ENCODE measurements at regions not wholly inside any gene's neighbourhood (a gene's known extent, or its start where the extent isn't known, plus 50 kb on each side); places are given as distances from the start of the nearest gene placed in this dataset.

DNA sequence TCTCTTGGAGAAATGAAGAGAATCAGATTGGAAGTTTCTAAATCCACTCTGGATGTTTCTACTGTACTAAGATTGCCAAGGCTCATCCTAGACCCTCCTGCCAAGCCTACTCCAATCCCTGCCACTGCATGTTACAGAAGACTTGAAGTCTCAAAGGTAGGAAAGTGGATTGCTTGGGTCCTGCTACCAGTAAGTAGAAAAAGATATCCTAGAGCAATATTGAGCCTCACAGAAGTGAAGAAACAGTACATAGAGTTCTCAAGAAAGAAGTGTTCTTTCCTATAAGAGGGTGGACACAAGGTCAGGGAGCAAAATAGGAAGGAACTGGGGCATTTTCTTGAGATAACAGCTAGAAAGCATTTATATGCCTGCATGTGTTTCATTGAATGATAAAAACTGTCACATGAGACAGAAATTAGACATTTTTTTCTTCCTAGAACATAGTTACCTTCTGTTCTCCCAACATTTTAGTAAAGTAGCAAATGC, 232.9 kb downstream of the RBM43 start:
- in situ Hi-C loops (cut with MboI; ENCODE audit: low sequenced_read_pairs), result no loop called here
- Histone ChIP-seq H3K27me3 (ENCODE audit: low read depth) (0 out of 2 replicates have a peak, but pooled peaks cover 3% of the 10 kb centered on the region), H3K9me3 (no peaks in the 10 kb centered on the region), H3K4me1 (no peaks in the 10 kb centered on the region), H3K36me3 (replicated peaks) (no peaks in the 10 kb centered on the region), H3K4me3 (no peak overlapping the region)
- DNase-seq (ENCODE audit: low spot score in 2 of 2), result no peak

- no peaks in the 10 kb centered on the region for H3K9me3 ChIP-seq
- H3K4me1 ChIP-seq, result no peaks in the 10 kb centered on the region
- H3K36me3 ChIP-seq (replicated peaks), result no peaks in the 10 kb centered on the region
- no peak for DNase-seq (ENCODE audit: low spot score in 2 of 2)
- in situ Hi-C loops (cut with MboI; ENCODE audit: low sequenced_read_pairs), result no loop called here
- no peak overlapping the region for H3K4me3 ChIP-seq
- H3K27me3 ChIP-seq (ENCODE audit: low read depth), result 0 out of 2 replicates have a peak, but pooled peaks cover 3% of the 10 kb centered on the region
Measured at GRCh38 chr2:151027151-151027550, 234.5 kb downstream of the RBM43 start.

DNA sequence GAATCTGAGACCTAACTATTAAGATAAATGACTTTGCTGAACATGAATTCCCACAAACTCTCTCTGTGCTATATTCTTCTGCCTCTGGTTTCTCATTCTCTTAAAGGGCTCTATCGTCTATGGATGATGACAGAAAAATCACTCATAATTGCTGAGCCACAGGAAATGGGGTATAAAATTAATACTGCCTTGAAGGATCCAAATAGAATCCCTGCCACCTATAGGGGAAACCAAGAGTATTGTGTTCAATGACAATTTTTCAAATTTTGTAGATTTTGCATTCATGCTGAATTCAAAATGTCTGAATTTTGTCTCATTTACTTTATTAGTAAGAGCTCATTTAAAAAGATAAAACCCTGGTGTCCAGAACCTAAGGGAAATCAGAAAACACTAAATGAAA, 235.8 kb downstream of the RBM43 start:
- H3K36me3 ChIP-seq (replicated peaks), result no peaks in the 10 kb centered on the region
- in situ Hi-C loops (cut with MboI; ENCODE audit: low sequenced_read_pairs), result no loop called here
- no peak for DNase-seq (ENCODE audit: low spot score in 2 of 2)

GRCh38 chr2:151024696-151025251, 236.9 kb downstream of the RBM43 start:
- Histone ChIP-seq H3K4me1 (no peaks in the 10 kb centered on the region), H3K27me3 (ENCODE audit: low read depth) (no peaks in the 10 kb centered on the region), H3K36me3 (replicated peaks) (no peaks in the 10 kb centered on the region), H3K4me3 (no peak overlapping the region), H3K9me3 (no peaks in the 10 kb centered on the region)
- no peak for DNase-seq (ENCODE audit: low spot score in 2 of 2)
- in situ Hi-C loops (cut with MboI; ENCODE audit: low sequenced_read_pairs), result no loop called here

More for the DNA sequence above, 235.8 kb downstream of the RBM43 start:
- Histone ChIP-seq H3K9me3 (no peaks in the 10 kb centered on the region), H3K27me3 (ENCODE audit: low read depth) (no peaks in the 10 kb centered on the region), H3K4me1 (no peaks in the 10 kb centered on the region), H3K4me3 (no peak overlapping the region)

DNA sequence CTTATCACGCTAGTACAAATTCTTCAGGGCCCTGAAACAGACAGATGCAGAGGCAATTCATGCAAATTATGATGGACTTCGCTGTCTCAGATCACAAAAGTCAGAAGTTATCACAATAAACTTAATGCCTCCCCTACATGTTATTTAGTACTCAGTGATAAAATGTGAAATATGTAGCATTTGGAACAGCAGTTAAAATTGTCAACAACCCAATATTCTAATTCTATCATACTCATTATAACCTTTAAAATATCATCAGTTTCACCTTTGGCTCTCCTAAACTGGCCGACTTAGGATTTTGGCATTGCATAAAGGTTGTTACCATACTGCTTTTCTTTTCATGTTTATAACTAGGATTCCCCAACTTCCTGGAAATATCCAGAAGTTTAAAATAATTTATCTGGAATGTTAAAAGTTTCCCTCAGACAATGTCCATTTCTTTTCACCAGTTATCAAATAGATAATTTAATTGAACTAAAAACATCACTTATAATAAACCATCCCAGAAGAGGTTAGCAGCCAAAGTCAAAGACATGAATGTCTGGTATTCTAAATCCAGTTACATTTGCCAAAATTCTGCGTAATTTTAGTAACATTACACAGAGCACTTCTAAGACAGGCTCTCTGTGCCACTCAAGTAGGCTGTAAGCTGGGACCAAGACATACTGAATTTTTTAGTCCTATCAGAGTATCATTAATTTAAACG, 239.8 kb downstream of the RBM43 start:
- in situ Hi-C loops (cut with MboI; ENCODE audit: low sequenced_read_pairs), result no loop called here
- no peak for DNase-seq (ENCODE audit: low spot score in 2 of 2)
- Histone ChIP-seq H3K9me3 (no peaks in the 10 kb centered on the region), H3K4me1 (no peaks in the 10 kb centered on the region), H3K4me3 (no peak overlapping the region), H3K27me3 (ENCODE audit: low read depth) (no peaks in the 10 kb centered on the region), H3K36me3 (replicated peaks) (no peaks in the 10 kb centered on the region)

- DNase-seq (ENCODE audit: low spot score in 2 of 2), result no peak
- in situ Hi-C loops (cut with MboI; ENCODE audit: low sequenced_read_pairs), result no loop called here
- H3K36me3 ChIP-seq (replicated peaks), result no peaks in the 10 kb centered on the region
- H3K9me3 ChIP-seq, result no peaks in the 10 kb centered on the region
- no peaks in the 10 kb centered on the region for H3K4me1 ChIP-seq
- no peak overlapping the region for H3K4me3 ChIP-seq
- H3K27me3 ChIP-seq (ENCODE audit: low read depth), result no peaks in the 10 kb centered on the region
Measured at GRCh38 chr2:151020411-151020810, 241.3 kb downstream of the RBM43 start.

DNA sequence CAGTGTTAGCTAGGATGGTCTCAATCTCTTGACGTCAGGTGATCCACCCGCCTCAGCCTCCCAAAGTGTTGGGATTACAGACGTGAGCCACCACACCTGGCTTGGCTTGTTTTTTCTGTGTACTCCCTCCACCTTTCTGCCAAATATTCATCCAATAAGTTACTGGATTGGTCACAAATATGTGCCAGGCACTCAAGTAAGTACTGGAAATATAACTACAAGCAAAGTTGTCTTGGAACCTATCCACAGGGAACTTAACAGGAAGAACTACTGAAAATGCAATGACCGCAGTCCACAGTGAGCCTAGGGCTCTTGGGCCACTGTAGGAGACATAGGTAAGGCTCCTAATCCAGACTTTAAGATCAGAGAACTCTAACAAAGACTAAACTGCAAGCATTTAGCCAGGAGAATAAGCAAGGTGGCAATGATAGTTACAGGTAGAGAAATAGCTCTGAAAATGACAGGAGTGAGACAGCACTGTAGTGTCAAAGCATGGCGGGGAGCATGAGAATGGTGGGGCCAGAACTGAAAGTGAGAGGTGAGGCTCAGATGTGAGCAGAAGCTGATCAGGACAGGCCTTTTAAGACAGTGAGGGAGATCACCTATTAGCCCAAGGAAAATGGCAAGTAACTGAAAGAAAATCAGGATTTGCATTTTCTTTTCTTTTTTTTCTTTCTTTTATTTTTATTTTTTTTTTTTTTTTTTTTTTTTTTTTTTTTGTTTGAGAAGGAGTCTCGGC, 252.1 kb downstream of the RBM43 start:
- in situ Hi-C loops (cut with MboI; ENCODE audit: low sequenced_read_pairs), result no loop called here
- no peak for DNase-seq (ENCODE audit: low spot score in 2 of 2)
- H3K27me3 ChIP-seq (ENCODE audit: low read depth), result no peaks in the 10 kb centered on the region
- no peaks in the 10 kb centered on the region for H3K36me3 ChIP-seq (replicated peaks)
- H3K4me3 ChIP-seq, result no peak overlapping the region
- no peaks in the 10 kb centered on the region for H3K4me1 ChIP-seq
- no peaks in the 10 kb centered on the region for H3K9me3 ChIP-seq

DNA sequence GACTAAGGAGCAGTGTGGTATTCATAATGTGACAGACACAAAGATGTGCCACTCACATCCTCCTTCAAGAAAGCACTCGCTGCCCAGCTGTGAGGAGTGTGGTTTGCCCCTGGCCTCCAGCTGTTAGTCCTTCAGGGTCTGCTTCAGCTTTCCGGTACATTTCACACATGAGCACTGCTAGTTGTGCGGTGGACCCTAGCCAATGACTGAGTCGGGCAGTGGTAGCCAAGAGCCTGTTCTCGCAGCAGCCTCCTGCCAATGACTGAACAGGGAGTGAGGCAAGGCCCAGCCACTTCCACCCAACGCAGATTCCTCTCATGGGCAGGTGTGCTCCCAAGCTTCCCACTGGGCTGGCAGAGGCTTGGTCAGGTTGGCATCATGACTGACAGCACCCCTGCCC, 254.3 kb downstream of the RBM43 start:
- in situ Hi-C loops (cut with MboI; ENCODE audit: low sequenced_read_pairs), result no loop called here
- H3K9me3 ChIP-seq, result no peaks in the 10 kb centered on the region
- H3K4me3 ChIP-seq, result no peak overlapping the region
- no peaks in the 10 kb centered on the region for H3K27me3 ChIP-seq (ENCODE audit: low read depth)
- DNase-seq (ENCODE audit: low spot score in 2 of 2), result no peak
- H3K4me1 ChIP-seq, result no peaks in the 10 kb centered on the region
- H3K36me3 ChIP-seq (replicated peaks), result no peaks in the 10 kb centered on the region

- in situ Hi-C loops (cut with MboI; ENCODE audit: low sequenced_read_pairs), result no loop called here
- DNase-seq (ENCODE audit: low spot score in 2 of 2), result no peak
- H3K9me3 ChIP-seq, result no peaks in the 10 kb centered on the region
- no peak overlapping the region for H3K4me3 ChIP-seq
- H3K27me3 ChIP-seq (ENCODE audit: low read depth), result no peaks in the 10 kb centered on the region
- H3K4me1 ChIP-seq, result no peaks in the 10 kb centered on the region
- no peaks in the 10 kb centered on the region for H3K36me3 ChIP-seq (replicated peaks)
Measured at GRCh38 chr2:151002959-151003600, 258.6 kb downstream of the RBM43 start.

DNA sequence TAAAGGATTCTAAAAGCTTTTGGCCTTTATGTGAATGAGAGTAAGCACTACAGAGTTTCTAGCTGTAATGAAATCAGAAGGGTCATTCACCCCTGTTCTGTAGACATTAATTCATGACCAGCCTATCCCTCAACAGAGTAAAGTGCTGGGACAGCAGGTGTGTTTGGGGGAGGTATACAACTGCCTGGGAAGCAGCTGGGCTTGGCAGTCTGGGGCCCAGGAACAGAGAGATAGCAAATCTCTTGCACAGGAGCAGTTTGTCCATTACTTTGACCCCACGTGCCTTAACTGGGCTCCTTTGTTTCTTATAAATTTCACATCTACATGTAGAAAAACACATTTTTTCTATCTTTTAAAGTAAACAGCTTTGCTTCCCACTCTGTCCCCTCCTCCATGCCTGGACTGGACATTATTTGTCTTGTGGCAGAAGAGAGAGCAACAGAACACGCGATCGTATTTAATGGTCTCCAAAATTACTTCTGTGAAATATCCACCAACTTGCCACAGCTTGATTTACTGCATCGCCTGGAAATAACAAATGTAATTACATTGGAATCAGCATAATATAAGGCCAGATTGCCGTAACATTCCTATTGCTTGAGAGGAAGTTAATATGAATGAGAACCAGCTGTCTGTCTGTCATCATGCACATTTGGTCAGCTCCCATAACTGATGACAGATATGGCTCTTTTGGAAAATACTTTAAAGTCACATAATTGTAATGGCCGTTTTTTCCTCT, 263.8 kb downstream of the RBM43 start:
- in situ Hi-C loops (cut with MboI; ENCODE audit: low sequenced_read_pairs), result no loop called here
- Histone ChIP-seq H3K4me1 (no peaks in the 10 kb centered on the region), H3K36me3 (replicated peaks) (no peaks in the 10 kb centered on the region), H3K4me3 (no peak overlapping the region), H3K9me3 (no peaks in the 10 kb centered on the region), H3K27me3 (ENCODE audit: low read depth) (no peaks in the 10 kb centered on the region)
- no peak for DNase-seq (ENCODE audit: low spot score in 2 of 2)

DNA sequence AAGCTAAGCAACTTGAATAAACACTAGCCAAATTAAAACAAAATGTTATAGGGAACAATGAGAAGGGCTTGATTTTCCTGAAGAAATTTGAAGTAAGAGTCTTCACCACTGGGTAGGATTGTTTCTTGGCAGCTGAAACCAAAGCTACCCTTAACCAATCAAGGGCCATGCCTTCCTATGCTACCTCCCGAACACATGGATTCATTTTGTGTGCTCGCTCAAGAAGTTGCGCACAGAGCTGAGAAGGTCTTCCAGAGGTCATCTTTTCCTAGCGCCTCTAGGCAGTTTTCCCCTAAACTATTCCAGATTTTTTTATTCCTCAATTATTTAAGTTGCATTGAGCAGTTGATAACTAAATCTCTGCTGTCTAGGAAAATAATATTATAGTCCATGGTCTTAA, 264.6 kb downstream of the RBM43 start:
- in situ Hi-C loops (cut with MboI; ENCODE audit: low sequenced_read_pairs), result no loop called here
- no peaks in the 10 kb centered on the region for H3K4me1 ChIP-seq
- H3K27me3 ChIP-seq (ENCODE audit: low read depth), result no peaks in the 10 kb centered on the region
- no peak for DNase-seq (ENCODE audit: low spot score in 2 of 2)
- no peaks in the 10 kb centered on the region for H3K9me3 ChIP-seq
- no peak overlapping the region for H3K4me3 ChIP-seq
- H3K36me3 ChIP-seq (replicated peaks), result no peaks in the 10 kb centered on the region

DNA sequence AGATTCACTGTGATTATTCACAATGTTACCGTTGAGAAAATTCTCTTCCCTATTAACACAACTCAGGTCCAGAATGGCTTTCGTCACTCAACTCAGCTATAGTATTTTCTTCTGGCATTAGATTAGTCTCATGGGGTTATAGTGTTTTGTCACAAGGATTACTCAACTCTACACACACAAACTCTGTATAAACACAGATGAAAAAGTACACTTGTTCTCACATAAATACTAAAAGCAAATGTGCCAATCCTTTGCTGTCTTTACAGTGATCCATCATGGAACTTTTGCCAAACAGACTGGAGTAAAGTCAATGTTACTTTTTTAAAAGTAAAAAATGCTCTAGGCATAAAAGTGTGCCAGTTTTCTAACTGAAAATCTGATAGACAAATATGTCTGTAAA, 267.6 kb downstream of the RBM43 start:
- in situ Hi-C loops (cut with MboI; ENCODE audit: low sequenced_read_pairs), result no loop called here
- Histone ChIP-seq H3K9me3 (no peaks in the 10 kb centered on the region), H3K36me3 (replicated peaks) (no peaks in the 10 kb centered on the region), H3K4me3 (no peak overlapping the region), H3K27me3 (ENCODE audit: low read depth) (no peaks in the 10 kb centered on the region), H3K4me1 (no peaks in the 10 kb centered on the region)
- DNase-seq (ENCODE audit: low spot score in 2 of 2), result no peak

DNA sequence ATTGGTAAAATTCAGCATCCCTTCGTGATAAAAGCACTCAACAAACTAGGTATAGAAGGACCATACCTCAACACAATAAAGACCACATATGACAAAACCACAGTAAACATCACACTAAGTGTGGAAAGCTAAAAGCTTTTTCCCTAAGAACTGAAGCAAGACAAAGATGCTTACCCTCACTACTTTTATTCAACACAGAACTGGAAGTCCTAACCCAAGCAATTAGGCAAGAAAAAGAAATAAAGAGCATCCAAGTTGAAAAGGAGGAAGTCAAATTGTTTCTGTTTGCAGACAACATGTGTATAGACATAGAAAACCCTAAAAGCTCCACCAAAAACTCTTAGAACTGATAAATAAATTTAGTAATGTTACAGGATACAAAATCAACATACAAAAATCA, 271.7 kb downstream of the RBM43 start:
- Histone ChIP-seq H3K9me3 (no peaks in the 10 kb centered on the region), H3K36me3 (replicated peaks) (no peaks in the 10 kb centered on the region), H3K27me3 (ENCODE audit: low read depth) (no peaks in the 10 kb centered on the region), H3K4me1 (no peaks in the 10 kb centered on the region), H3K4me3 (no peak overlapping the region)
- in situ Hi-C loops (cut with MboI; ENCODE audit: low sequenced_read_pairs), result no loop called here
- DNase-seq (ENCODE audit: low spot score in 2 of 2), result no peak
